ENCODE measurements at regions not wholly inside any gene's neighbourhood (a gene's known extent, or its start where the extent isn't known, plus 50 kb on each side); places are given as distances from the start of the nearest gene placed in this dataset.
"Not testable (repeated sequence)": the region's sequence is repeated elsewhere in the genome, so short reads cannot be mapped to it uniquely, and the experiment has no call there.

DNA sequence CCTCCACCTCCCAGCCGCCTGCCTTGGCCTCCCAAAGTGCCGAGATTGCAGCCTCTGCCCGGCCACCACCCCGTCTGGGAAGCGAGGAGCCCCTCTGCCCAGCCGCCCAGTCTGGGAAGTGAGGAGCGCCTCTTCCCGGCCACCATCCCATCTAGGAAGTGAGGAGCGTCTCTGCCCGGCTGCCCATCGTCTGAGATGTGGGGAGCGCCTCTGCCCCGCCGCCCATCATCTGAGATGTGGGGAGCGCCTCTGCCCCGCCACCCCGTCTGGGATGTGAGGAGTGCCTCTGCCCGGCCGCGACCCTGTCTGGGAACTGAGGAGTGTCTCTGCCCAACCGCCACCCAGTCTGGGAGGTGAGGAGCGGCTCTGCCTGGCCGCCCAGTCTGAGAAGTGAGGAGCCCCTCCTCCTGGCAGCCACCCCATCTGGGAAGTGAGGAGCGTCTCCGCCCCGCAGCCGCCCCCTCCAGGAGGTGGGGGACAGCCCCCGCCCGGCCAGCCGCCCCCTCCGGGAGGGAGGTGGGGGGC lies 296.3 kb downstream of the HNRNPD start:
- DNase-seq (ENCODE audit: low spot score), result not testable (repeated sequence)

DNA sequence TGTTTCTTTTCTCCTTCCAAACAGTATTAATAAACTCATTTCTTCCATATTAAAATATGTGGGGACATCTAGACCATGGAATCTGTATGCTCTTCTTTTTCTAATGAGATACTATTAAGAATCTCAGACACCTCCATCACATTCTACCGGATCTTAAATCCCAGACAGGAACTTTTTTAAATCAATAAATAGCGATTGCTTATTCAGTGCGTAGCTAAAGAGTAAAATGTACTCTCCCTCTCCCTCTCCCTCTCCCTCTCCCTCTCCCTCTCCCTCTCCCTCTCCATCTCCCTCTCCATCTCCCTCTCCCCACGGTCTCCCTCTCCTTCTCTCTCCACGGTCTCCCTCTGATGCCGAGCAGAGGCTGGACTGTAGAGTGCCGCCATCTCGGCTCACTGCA lies 297.0 kb downstream of the HNRNPD start:
- DNase-seq (ENCODE audit: low spot score), result no peak

DNA sequence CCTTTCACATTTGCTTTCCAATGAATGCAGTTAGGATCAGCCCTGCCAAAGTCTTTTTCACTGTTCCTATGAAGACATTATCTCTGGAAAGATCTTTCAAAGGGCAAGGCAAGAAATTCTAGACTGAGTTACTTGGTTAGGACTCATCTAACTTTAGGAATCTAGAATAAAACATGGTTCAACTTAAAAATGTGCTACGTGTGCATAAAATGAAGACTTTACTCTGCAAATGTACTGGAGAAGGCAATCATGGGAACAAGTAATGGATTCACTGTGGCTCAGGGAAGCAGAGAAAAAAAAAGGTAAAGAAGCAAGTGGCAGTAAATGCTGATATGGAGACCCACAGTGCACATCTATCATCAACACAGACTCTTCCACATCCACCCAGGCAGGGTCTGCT lies 297.4 kb downstream of the HNRNPD start:
- DNase-seq (ENCODE audit: low spot score), result no peak

DNA sequence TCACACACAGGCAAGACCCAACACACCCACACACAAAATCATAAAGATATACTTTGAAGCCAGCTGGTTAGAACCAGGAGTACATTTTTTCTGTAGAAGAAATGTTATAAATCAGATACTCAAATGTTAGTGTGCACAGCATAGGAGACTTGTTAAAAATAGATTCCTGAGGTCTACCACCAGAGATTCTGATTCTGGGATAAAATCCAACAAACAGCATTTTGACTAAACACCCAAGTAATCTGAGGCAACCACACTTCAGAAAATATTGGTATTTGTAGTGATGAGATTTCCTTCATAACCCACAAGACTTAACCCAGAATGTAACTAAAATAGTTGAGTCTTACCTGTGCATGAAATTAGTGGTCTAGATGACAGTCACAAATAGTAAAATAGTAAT lies 301.8 kb downstream of the HNRNPD start:
- no peak for DNase-seq (ENCODE audit: low spot score)

DNA sequence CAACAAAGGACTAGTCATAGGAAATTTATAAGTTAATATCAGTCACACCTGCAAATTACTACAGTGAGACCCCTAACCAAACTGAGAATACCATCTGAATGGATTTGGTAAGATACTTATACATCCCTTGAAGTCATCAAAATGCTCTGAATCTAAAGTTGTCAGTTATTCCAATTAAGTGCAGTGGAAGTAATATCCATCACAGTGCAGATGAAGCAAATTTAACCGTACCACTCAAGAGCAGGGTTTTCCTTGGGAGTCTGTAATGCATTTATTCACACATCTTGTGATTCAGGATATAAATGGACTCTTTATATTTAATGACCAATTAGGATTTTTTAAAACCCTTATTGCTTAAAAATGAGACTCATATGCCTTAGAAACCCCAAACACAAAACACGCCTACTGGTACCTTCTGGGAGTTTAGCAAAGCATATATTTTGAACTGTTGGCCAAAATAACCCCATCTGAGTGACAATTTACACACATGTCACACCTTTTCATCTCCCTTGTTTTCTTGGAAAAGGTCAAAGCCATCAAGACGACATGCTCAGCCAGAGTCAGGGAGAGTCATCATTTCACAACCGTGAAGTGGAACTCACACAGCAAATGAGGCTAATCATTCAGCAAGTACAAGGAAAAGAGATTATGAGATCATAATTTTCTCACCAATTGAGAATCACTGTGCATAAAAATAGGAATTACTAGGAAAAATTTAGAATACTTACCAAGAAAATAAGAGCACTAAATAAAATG lies 303.7 kb downstream of the HNRNPD start:
- no peak for DNase-seq (ENCODE audit: low spot score)

DNA sequence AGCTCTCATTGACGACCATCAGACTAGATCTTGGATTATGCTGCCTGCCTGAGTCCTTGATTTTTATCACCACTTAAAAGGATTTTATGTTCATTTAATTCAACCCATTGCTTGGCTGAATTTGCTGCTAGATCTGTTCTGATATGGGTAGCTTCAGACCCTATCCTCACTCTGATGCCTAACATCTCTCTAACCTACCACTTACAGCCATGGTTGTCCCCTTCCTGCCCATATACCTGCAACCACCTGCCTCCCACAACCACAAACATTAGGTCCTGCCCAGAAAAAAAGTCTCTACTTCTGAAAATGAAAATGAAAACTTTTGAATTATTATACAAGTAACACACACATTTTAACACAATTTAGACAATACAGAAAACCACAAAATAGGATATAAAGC lies 310.8 kb downstream of the HNRNPD start:
- no peak for DNase-seq (ENCODE audit: low spot score)

DNA sequence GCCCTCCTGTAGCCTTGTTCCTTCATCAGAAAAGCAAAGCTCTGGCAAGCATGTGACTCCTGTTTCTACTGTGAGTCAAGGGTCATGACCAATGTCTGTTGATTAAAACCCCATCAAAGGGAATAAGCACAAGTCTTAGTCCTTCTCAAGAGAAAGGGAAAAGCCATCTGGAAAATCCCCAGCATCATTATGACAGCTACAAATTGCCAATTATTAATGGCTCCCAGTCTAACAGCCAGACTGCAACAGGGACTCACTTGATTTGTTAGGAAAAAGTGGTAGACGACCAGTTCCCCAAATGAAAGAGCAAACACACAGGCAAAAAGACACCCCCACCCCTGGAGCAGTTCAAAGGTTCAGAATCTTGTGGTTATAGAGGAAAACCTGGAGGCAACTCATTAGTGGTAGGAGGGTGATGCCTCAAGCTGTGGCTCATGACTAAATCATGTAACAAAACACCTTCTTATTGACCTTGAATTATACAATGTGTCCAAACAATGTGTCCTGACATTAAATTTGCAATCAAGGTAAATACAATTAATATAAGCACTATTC lies 315.7 kb downstream of the HNRNPD start:
- DNase-seq (ENCODE audit: low spot score), result no peak

DNA sequence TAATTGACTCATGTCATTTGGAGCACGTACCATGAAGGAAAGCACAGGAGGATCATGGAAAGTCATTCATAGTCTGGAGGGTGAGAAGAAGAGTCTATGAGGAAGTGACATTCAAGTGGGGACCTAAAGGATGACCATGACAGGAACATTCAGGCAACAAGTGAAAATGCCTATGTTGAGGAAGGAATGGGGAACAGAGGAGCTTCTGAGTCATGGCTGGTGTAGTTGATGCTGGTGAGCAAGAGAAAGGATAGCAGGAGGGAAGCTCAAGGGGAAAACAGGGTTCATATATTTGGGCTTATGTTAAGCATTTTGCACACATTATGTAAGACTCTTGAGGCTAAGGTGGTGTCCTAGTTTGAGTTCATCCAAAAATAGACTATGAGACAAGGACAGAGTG lies 318.6 kb downstream of the HNRNPD start:
- DNase-seq (ENCODE audit: low spot score), result no peak

DNA sequence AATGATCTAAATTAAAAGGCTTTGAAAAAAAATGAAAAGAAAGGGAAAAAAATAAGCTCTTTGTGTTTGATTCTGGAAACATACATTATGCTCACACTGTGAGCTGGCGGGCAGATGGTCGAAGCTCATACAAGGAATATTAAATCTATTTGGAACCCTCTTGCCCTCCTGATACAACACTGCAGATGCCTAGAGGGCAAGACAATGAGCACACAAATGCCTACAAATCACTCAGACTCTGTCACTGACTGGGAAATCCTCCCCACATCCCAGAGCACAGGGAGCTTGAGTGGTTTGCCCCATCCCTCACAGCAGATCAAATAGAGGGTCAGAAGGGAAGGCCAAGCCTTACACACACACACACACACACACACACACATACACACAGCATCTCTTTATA lies 320.4 kb downstream of the HNRNPD start:
- DNase-seq (ENCODE audit: low spot score), result no peak

DNA sequence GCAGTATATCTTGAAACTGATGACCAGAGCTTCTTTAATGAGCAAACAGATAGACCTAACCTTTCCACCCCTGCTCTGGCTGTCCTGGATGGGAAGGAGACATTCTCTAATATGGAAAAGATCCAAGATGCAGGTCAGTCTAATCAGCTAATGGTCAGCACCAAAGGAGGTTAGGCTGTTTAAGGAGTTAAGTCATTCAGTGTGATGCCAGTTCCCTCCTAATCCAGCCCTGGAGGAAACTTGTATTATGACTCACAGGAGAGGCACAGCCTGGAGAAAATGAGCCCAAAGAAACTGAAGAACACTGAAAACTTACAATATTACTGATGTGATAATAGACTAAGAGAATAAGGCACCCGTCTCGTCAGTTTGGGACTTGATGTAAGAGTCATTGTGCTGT lies 323.0 kb downstream of the HNRNPD start:
- DNase-seq (ENCODE audit: low spot score), result no peak

DNA sequence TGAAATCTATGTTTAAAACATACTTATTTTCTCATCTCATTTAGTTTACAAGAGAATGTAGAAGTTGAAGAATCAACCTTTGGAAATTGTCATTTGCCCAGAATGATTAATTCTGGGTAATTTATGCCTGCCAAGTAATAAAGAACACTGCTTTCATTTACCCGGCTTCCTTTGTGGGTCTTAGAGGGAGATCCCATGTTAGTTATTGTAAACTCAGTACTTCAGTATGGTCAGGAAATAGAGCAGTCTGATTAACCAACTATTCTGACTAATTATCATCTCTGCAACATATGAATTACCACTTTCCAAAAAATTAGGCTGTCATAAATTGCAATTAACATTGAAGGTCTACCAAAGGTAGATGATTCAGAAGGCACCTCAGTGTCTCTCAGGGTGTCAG lies 324.5 kb downstream of the HNRNPD start:
- no peak for DNase-seq (ENCODE audit: low spot score)

DNA sequence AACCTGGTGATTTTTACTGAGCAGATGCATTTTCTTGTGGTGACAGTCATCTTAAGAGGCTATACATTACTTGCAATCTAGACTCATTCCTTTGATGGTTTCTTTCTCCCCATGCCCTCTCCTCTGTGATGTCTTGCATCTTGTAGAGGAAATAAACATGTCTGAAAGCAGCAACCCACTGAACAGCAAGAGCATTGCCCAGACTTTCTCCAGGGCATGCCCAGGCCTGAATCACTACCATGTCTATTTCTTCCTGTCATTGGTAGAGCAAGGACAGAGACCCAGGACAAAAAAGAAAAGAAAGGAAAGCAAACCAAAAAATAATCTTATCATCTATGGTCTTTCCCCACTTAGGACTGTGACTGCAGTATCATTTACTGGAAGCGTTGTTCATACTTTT lies 326.1 kb downstream of the HNRNPD start:
- DNase-seq (ENCODE audit: low spot score), result no peak

DNA sequence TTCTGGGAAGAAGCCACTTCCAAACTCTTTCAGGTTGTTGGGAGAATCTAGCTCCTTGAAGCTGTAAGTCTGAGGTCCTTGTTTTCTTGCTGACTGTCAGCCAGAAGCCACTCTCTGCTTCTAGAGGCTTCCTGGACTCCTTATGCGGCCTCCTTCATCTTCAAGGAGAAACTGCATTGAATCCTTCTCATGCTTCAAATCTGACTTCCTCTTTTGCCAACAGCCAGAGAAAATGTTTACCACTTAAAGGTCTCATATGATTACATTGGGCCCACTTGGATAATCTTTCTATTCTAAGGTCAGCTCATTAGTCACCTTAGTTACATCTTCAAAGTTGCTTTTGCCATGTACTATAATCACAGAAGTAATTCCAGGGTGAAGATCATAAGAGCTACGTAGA lies 327.0 kb downstream of the HNRNPD start:
- no peak for DNase-seq (ENCODE audit: low spot score)

DNA sequence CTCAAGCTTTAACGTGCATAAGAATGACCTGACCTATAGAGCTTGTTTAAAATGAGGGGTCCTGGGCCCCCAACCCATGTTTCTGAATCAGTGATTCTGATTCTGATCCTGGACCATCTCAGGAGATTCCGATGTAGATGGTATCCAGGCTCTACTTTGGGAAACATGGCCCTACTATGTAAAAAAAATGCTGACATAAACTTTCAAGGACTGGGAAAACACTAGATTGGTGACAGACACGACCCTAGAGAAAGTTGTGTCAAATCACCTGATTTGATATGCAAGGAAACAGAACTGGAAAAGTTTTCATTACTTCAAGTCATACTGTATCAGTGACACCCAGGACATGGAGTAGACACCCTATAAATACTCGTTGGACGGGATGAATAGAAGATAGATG lies 328.5 kb downstream of the HNRNPD start:
- no peak for DNase-seq (ENCODE audit: low spot score)

DNA sequence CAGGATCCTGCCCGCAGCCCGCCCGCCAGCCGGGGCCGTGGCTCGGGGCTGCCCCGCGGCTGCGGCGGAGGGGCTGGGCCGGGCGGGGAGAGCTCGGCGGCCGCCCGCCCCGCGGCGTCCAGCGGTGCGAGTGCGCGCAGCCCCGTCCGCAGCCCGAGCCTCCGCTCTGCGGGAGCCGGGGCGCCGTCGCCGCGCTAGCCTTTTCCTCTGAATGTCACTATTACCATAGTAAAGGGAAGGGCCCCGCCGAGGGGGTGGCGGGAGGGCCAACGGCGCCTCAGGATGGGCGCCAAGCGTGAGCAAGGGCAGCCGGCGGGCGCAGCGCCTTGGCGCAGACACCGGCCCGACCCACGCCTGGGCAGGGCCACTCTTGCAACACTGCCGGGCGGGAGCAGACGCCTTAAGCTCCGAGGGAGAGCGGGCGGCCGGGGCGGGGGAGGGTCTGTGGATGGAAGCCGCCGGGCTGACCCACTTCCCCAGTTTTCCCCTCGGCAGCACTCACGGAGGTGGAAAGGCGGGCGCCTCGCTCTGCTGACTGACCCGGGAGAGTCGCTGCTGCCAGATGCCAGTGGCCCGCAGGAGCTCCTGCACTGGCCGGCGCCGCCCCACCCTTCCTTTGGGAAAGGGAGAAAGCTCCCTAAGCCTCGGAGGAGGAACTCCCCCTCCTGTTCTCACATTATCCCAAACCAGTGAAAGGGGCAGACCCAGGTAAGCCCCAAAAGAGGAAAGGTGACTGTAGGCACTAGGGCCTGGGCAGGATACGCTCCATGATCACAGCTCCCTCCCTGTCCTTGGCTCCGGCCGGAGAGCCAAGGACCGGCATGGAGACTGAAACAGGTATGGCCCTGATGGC lies 329.4 kb downstream of the HNRNPD start:
- DNase-seq (ENCODE audit: low spot score), result peak; percentile 55

DNA sequence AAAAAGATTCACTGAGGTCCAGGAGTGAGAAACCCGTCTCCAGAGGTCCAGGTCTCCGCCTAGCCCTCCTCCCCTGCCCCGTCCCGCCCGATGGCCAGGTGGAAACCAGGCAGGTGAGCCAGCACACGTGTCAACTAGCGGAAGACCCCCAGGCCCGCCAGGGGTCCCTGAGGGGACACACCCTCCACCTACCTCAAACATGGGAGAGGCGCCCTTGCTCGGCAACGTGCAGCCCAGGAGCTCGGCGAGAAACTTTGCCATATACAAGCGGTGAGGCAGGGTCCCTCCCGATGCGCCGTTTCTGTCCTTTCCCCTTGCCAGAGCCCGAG lies 330.0 kb downstream of the HNRNPD start:
- no peak for DNase-seq (ENCODE audit: low spot score)

DNA sequence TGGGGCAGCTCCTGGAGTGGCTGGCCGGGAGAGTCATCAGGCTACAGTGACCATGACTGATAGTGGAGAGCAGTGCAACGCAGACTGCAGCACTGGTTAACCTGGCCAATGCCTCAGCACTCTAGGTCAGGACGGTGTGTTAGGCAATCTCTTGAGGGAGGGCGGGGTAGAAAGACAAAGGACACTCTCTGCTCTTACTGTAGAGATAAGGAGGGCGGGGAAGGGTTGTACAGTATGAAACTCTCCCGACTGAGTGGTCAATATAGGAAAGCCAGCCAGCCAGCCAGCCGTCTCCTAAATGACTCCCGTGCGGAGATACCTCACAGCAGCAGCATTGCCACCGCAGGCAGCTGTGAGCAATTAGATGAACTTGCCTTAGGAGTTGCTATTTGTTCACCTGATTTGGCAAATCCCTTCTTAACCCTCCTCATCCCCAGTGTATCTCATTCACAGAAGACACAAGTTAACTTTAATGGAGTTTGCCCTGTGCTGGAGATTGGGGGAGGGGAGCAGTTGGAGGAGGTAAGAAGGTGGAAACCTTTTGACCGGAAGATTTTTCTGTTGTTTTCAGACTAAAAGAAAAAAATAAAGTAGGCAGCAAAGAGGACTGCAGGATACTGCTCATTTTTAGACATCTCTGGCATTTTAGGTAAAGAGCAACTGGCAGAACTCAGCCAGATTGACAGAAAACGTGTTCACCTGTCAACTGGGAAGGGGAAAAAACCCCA lies 330.5 kb downstream of the HNRNPD start:
- DNase-seq (ENCODE audit: low spot score), result no peak

DNA sequence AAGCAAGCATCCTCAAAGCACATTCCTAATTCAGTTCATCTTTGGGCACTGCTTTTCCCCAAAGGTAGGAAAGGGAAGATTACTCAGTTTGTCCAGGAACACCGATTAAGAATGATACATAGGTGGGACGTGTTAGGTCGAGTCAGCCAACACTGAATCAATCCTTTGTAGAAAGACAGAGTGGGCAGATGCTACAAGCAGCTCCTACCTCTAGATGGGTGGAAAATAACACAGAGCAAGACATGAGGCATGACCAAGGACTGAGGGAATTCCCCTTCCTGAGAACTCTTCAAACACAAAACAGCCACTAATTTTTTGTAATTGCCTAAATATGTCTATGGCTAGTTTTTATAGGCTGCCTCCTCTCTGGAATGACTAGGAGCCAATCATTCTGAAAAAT lies 331.7 kb downstream of the HNRNPD start:
- no peak for DNase-seq (ENCODE audit: low spot score)

DNA sequence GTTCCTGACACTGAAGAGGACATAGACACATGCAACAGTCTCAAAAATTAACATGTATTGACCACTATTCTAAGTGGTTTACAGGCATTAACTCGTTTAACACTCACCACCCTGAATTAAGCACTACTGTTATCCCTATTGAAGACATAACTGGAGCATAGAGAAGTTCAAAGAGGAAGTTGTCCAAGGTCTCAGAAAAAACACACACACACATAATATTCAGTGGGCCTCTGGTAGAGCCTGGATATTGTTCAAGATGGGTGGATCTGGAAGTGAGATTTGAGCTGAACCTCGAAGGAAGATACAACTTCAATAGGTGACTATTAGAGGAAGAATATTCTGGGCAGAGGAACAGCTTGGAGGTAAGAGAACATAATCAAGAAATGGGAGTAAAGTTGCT lies 334.9 kb downstream of the HNRNPD start:
- no peak for DNase-seq (ENCODE audit: low spot score)

DNA sequence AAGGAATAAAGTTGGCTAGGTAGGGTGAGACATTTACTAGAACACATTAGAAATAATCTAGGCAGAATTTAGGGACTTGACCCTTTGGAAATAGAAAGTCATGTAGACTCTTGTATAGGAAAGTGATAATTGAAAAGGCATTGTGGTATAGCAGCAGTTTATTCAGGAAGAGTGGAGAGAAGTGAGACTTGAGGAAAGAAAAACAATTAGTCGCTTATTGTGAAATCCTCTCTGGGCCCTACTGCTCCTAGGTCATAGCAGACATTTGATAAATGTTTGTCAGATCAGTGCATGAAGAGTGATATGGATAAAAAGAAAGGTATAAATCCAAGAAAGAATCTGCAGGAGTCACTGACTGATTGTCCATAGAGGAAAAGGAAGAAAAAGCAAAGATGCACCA lies 337.6 kb downstream of the HNRNPD start:
- DNase-seq (ENCODE audit: low spot score), result no peak

DNA sequence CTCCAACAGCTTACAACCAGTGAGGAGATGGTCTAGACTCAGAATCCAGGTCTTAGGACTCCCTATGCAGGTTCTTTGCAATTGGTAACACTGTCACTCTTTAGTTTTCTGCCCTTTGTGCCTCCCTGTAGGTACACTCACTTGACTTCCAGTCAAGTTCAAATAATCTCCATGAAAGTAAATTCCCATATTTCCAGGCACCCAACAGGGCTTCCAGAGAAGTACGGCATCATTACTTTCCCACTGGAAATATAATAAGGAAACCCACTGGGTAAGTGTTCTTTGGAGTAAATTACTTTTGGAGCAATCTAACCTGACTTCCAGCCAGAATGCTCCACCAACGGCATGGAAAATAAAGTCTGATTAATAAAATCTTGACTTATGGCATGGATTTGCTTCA lies 338.9 kb downstream of the HNRNPD start:
- no peak for DNase-seq (ENCODE audit: low spot score)

DNA sequence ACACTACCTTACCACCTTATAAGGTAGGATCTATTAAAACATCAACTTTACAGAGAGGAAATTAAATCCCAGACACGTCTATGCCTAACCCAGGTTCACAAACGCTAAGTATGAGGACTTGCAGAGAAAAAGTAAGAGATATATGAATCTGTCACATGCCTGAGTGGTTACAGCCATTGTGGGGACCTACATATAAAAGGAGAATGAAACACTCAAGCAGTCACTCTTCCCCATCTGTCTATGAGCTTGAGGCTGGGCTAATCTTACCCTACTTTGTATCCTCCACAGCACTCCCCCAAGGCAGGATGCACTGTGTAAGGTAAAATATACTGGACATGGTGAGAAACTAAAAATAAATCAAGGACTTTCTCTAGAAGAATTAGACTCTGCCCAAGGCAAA lies 339.9 kb downstream of the HNRNPD start:
- DNase-seq (ENCODE audit: low spot score), result no peak
